ENCODE measurements at regions not wholly inside any gene's neighbourhood (a gene's known extent, or its start where the extent isn't known, plus 50 kb on each side); places are given as distances from the start of the nearest gene placed in this dataset.

DNA sequence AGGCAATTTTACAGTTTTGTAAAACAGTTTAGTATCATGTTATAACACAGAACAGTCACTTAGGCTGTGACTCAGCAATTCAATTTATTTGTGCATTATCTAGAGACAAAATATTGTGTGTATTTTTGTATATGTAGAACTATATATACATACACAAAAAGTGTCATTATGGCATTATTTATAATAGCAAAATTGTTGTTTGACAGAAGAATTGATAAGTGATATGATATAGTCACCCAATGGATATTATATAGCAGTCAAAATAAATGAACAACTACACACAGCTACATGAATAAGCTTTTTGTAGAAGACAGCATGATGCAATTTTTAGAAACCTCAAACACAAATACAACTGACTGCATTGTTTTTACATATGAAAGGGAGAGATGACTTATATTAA lies 334.0 kb downstream of the TRIB2 start:
- no peak overlapping the region for H3K27ac ChIP-seq (replicated peaks)
- H3K36me3 ChIP-seq, result no peaks in the 10 kb centered on the region
- no peaks in the 10 kb centered on the region for H3K4me1 ChIP-seq
- no peak for DNase-seq
- no peak overlapping the region for H3K4me3 ChIP-seq
- intact Hi-C loops (cut with micrococcal nuclease), result no loop called here
- no peaks in the 10 kb centered on the region for H3K9me3 ChIP-seq (replicated peaks)
- TF ChIP-seq, protein P1, sequence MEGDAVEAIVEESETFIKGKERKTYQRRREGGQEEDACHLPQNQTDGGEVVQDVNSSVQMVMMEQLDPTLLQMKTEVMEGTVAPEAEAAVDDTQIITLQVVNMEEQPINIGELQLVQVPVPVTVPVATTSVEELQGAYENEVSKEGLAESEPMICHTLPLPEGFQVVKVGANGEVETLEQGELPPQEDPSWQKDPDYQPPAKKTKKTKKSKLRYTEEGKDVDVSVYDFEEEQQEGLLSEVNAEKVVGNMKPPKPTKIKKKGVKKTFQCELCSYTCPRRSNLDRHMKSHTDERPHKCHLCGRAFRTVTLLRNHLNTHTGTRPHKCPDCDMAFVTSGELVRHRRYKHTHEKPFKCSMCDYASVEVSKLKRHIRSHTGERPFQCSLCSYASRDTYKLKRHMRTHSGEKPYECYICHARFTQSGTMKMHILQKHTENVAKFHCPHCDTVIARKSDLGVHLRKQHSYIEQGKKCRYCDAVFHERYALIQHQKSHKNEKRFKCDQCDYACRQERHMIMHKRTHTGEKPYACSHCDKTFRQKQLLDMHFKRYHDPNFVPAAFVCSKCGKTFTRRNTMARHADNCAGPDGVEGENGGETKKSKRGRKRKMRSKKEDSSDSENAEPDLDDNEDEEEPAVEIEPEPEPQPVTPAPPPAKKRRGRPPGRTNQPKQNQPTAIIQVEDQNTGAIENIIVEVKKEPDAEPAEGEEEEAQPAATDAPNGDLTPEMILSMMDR (IDR thresholded peaks at IDR 0.05; ENCODE audit: borderline replicate concordance), result no peak
- H3K27me3 ChIP-seq (ENCODE audit: low read depth), result no peaks in the 10 kb centered on the region

DNA sequence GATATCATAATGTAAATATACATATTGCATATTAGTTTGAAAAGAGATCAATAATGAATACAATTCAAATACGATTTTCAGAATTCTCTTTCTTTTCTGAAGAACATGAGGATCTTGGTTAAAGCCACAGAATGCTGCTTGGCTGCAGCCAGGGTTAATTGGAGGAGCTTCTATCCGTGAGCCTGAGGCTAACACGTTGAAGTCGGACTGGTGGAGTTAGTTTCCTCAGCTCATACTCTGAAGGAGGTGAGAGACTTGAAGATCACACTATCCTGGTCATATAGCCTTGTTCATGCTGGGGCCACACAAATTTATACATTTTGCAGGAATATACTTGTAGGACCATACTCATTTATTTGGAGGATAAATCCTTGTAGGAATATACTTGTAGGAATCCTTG lies 335.8 kb downstream of the TRIB2 start:
- TF ChIP-seq, protein P1 (IDR thresholded peaks at IDR 0.05; ENCODE audit: borderline replicate concordance), result no peak
- no peak overlapping the region for H3K4me3 ChIP-seq
- intact Hi-C loops (cut with micrococcal nuclease), result no loop called here
- no peak overlapping the region for H3K27ac ChIP-seq (replicated peaks)
- H3K36me3 ChIP-seq, result no peaks in the 10 kb centered on the region
- DNase-seq, result no peak
- no peaks in the 10 kb centered on the region for H3K27me3 ChIP-seq (ENCODE audit: low read depth)
- H3K4me1 ChIP-seq, result no peaks in the 10 kb centered on the region
- no peaks in the 10 kb centered on the region for H3K9me3 ChIP-seq (replicated peaks)

DNA sequence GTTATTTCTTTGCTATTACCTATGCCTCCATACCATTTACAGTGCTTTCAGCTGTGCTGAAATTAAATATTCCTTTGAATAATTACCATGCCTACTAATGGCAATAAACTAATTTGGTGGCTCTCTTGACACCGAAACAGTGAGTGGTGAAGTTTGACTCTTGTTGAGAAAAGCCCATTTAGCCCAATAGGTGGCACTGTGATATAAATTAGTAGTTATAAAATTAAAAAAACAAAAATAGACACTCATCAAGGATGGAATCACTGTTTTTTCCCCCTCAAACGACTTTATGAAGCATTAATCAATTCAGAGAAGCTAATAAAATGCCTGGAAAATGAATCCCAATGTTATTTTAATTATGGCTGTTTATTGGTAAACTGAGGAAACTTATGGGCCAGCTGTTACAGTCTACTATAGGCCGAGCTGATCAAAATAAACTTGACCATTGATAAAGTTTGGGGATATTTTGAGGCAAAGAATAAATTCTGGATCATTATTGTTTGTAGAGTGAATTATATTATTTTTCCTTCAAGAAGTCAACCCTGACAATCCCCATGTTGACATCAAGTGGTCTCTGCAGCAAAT lies 339.6 kb downstream of the TRIB2 start:
- no peak overlapping the region for H3K4me3 ChIP-seq
- H3K36me3 ChIP-seq, result no peaks in the 10 kb centered on the region
- no peaks in the 10 kb centered on the region for H3K27me3 ChIP-seq (ENCODE audit: low read depth)
- H3K27ac ChIP-seq (replicated peaks), result no peak overlapping the region
- H3K9me3 ChIP-seq (replicated peaks), result no peaks in the 10 kb centered on the region
- no peak for DNase-seq
- intact Hi-C loops (cut with micrococcal nuclease), result no loop called here
- no peaks in the 10 kb centered on the region for H3K4me1 ChIP-seq
- TF ChIP-seq, protein P1 (IDR thresholded peaks at IDR 0.05; ENCODE audit: borderline replicate concordance), result peak; percentile 63

DNA sequence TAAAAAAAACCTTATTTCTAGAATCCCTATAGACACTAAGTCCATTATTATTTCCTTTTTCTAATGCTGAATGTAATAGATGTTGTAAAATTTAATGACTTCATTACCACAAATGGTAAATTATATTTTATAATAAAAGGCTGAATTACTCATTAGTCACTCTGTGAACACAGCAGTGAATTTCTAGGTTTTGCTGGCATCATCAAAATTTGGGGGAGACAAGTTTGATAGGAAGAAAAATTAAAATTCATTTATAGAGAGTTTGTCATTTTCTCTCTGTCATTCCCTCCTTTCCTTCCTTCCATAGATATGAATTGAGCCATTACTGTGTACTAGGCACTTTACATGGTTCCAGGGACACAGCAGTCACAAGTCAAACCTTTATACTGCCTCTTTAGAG lies 340.9 kb downstream of the TRIB2 start:
- intact Hi-C loops (cut with micrococcal nuclease), result no loop called here
- DNase-seq, result no peak

DNA sequence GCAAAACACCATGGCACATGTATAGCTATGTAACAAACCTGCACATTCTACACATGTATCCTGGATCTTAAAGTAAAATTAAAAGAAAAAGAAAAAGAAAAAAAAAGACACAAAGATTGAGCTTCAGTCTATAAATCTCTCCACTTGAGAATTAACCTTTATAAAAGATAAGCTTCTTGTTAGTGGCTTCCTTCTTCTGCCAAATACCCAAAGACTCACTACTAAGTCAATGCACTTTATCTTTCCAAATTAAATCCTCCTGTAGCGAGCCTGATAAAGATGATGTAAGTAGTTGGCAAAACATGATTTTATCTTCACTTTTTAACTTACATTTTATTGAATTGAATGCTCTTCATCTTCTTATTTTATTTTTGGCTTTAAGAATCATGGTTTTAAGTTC lies 349.9 kb downstream of the TRIB2 start:
- H3K27ac ChIP-seq (replicated peaks), result no peak overlapping the region
- no peak overlapping the region for H3K4me3 ChIP-seq
- H3K36me3 ChIP-seq, result no peaks in the 10 kb centered on the region
- TF ChIP-seq, protein P1 (IDR thresholded peaks at IDR 0.05; ENCODE audit: borderline replicate concordance), result no peak
- no peaks in the 10 kb centered on the region for H3K9me3 ChIP-seq (replicated peaks)
- intact Hi-C loops (cut with micrococcal nuclease), result no loop called here
- H3K27me3 ChIP-seq (ENCODE audit: low read depth), result no peaks in the 10 kb centered on the region
- no peaks in the 10 kb centered on the region for H3K4me1 ChIP-seq
- no peak for DNase-seq

More for the DNA sequence above, 340.9 kb downstream of the TRIB2 start:
- no peak overlapping the region for H3K27ac ChIP-seq (replicated peaks)
- H3K27me3 ChIP-seq (ENCODE audit: low read depth), result no peaks in the 10 kb centered on the region
- no peaks in the 10 kb centered on the region for H3K9me3 ChIP-seq (replicated peaks)
- no peaks in the 10 kb centered on the region for H3K4me1 ChIP-seq
- H3K36me3 ChIP-seq, result no peaks in the 10 kb centered on the region
- TF ChIP-seq, protein P1 (IDR thresholded peaks at IDR 0.05; ENCODE audit: borderline replicate concordance), result no peak
- no peak overlapping the region for H3K4me3 ChIP-seq

Measured in left ventricle myocardium inferior (tissue), 1 donor.